ENCODE measurements at regions not wholly inside any gene's neighbourhood (a gene's known extent, or its start where the extent isn't known, plus 50 kb on each side); places are given as distances from the start of the nearest gene placed in this dataset.

GRCh38 chr3:168722091-168722490 is 626.4 kb upstream of the GOLIM4 start:
- TF ChIP-seq CTCF (IDR thresholded peaks at IDR 0.05), result no peak
- no peak for TF ChIP-seq POLR2A (IDR thresholded peaks at IDR 0.05)
